Caki2 (cell line): ENCODE measurements at regions not wholly inside any gene's neighbourhood (a gene's known extent, or its start where the extent isn't known, plus 50 kb on each side); places are given as distances from the start of the nearest gene placed in this dataset.

ENCODE experiments used
- DNase-seq: peaks from one replicate; pipeline ENCODE4 v3.0.0-alpha.2; 2015; ENCODE audit warnings: low read depth
- in situ Hi-C: cut with HindIII; loops from 2 replicates; pipeline ENCODE4 v1.10.0; 2016; ENCODE audit warnings: low sequenced_read_pairs, low pct_unique_long_range_greater_than_20kb, mixed read lengths

- in situ Hi-C loops: no loop called here
- no peak for DNase-seq
Measured at GRCh38 chr6:156146891-156147290, 630.3 kb upstream of the ARID1B start.

- DNase-seq: no peak
- in situ Hi-C loops: no loop called here
Measured at GRCh38 chr6:156131221-156131903, 645.8 kb upstream of the ARID1B start.

DNA sequence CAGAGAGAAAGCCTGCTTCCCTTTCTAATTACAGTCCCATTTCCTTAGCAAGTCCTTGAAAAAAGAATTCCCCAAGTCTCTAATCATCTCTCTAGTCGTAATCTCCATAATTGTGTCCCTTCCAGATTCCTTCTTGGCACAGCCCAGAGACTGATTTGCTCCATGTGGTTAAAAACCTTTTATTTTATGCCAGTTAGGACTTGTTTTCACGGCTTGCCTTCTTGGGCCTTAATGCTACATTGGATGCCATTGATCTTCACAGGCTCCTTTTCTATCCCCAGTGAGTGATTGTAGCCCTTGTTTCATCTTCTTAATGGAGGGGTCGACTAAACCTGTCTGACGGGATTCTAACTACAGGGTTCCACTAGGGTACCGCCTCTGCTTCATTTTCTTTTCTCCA lies 650.6 kb upstream of the ARID1B start:
- no peak for DNase-seq
- in situ Hi-C loops: no loop called here

- in situ Hi-C loops: no loop called here
- DNase-seq: no peak
Measured at GRCh38 chr6:156125844-156126243, 651.3 kb upstream of the ARID1B start.

DNA sequence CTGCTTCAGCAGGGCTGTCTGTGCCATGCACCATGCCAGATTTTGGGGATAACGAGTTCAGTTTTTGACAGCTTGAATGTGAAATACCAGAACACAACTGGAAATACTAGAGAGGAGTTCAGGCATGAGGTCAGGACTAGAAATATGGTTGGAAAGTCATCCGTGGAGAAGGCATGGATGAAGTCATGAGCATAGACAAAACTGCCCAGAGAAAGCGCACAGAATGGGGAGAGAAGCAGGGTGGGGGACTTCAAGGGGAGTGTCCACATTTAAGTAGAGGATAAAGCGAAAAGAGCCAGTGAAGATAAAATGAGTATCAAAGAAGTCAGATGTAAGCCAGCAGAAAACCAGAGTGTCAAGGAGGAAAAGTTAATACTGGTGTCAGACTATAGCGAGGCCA lies 653.4 kb upstream of the ARID1B start:
- in situ Hi-C loops: no loop called here
- DNase-seq: no peak

DNA sequence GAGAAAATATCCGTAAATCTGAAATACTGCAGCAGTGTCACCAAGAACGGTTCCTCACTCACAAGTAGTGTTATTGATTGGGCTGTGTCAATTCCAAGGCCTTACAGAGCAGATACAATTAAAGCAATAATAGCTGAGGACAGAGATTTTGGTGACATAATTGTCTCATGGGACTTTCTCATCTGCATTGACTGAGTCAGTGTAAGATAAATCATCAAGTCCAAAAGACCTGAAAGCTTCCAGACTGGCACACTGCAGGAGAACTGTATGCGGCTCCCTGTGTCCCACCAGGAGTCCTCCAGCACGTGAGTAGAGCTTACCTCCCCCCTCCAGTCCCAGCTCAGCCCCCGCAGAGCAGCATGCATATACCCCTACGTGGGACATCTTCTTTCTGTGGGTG lies 655.2 kb upstream of the ARID1B start:
- no peak for DNase-seq
- in situ Hi-C loops: no loop called here

GRCh38 chr6:156114541-156114940 lies 658.9 kb upstream of the NOX3 start:
- DNase-seq: no peak
- in situ Hi-C loops: no loop called here

DNA sequence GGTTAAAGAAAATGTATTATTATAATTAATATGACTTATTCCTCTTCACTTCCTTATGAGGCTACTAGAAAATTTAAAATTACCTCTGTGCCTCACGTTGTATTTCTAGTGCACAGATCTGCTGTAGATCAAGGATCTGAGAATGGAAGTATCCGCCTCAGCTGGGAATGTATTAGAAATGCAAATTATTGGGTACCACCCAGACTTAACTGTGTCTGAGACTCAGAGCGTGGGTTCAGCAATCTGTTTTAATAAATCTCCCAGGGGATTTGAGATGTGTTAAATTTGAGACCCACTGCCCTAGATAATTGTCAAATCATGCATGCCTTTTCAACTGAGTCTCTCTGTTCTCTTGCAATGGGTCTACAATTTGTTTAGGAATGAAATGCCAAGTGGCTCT lies 658.0 kb upstream of the NOX3 start:
- in situ Hi-C loops: no loop called here
- no peak for DNase-seq

- DNase-seq: no peak
- in situ Hi-C loops: no loop called here
Measured at GRCh38 chr6:156111913-156112312, 656.3 kb upstream of the NOX3 start.

- DNase-seq: no peak
- in situ Hi-C loops: no loop called here
Measured at GRCh38 chr6:156110249-156110648, 654.6 kb upstream of the NOX3 start.

DNA sequence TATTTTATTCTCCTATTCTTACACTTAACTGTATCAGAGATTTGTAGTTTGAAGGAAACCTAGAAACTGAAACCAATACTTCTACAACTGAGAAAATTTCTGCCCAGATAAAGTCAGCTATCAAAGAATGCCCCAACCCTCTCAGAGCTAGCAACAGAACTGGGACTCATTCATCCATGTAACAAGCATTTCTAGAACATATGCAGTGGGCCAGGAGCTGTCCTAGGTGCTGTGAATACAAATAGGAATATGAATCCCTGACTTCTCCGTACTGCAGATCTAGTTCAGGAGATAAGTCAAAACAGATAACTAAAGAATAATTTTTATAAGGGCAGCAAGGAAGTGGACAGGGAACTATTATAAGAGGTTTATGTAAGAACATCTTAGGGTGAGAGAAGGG lies 654.1 kb upstream of the NOX3 start:
- DNase-seq: no peak

GRCh38 chr6:156107624-156108101 lies 652.0 kb upstream of the NOX3 start:
- DNase-seq: no peak
- in situ Hi-C loops: no loop called here

More for the DNA sequence above, 654.1 kb upstream of the NOX3 start:
- in situ Hi-C loops: no loop called here

DNA sequence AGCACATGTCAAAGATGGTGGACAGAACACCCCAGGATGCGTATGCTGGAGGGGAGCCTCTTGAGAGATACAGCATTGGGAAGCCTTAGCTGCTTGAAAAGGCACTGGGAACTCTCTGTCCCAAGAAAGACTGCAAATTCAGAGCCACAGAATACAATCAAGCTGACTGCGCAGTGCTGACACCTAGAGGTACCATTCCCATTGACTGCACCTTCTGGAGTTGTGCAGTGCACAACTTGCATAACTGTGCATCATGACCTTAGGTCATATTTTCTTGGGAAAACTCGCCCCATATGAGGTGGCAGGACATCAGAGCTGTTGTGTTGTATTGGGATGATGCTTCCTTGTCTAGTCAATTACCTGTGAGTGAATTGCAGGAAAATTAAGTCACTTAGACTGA lies 646.5 kb upstream of the NOX3 start:
- in situ Hi-C loops: no loop called here
- DNase-seq: peak; percentile 1

DNA sequence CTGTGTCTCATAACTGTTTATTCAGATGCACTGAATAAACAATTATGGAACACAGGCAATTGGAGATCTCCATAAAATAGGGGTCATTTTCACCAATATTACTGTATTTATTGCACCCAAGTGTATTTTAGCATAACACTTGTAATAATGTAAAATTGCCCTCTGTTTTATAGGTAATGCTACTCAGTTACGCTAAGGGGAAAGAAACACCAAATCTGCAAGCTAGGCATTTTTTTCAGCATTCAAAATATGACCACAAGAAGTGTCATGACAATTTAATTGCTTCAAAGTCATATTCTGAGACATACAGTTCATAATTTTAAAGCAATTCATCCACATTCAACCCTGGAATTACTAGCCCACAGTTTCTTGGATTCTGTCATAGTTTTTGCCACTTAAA lies 643.2 kb upstream of the NOX3 start:
- DNase-seq: no peak
- in situ Hi-C loops: no loop called here

DNA sequence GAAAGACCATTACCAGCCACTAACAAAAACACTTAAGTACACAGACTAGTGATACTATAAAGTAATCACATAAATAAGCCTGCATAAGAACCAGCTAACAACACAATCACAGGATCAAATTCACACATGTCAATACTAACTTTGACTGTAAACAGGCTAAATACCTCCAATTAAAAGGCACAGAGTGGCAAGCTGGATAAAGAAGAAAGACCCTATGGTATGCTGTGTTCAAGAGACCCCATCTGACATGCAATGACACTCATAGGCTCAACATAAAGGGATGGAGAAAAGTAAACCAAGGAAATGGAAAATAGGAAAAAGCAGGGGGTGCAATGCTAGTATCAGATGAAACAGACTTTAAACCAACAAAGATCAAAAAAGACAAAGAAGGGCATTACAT lies 631.8 kb upstream of the NOX3 start:
- no peak for DNase-seq
- in situ Hi-C loops: no loop called here

DNA sequence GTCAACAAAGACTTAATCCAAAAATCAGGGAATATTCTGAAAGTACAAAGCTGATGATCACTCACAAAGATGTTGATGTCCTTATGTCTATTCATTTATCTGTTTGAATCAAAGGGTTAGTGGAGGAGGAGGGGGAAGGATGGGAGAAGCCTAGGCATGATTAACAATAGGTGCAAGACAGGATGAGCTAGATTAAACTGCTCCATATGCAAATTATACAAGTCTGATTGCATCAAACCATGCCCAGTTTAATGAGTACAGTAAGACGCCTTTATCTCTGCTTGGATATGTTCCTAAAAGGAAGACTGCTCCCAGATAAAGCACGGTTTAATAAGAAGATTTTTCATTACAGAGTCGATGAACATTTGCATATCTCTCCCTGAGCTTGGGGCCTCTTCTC lies 626.4 kb upstream of the NOX3 start:
- in situ Hi-C loops: no loop called here
- DNase-seq: no peak

DNA sequence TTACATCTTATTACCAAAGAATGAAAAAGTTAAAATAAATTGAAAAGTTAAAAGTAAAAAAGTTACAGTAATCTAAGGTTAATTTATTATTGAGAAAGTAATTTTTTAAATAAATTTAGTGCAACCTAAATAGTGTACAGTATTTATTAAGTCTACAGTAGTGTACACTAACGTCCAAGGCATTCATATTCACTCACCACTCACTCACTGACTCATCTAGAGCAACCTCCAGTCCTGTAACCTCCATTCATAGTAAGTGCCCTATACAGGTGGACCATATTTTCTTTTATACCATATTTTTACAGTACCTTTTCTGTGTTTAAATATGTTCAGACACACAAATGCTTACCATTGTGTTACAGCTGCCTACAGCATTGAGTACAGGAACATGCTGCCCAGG lies 624.7 kb upstream of the NOX3 start:
- no peak for DNase-seq

DNA sequence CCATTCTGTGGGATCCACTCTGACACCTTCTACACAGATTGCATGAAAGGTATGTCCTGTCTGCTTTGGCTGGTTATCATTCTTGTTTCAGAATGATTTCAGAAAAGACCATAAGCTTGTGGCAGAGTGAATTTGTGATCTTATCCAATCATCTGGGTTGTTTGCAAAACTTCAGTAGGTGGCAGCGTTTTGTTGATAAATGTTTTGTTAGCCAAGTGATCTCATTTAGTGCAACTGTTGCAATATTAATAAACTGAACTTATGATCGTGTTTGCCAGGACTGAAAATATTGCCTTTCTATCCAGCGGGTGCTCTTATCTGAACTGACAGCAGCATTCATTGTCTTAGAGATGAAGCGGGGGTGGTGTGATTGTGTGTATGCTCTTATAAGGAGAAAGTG lies 613.2 kb upstream of the NOX3 start:
- in situ Hi-C loops: no loop called here
- no peak for DNase-seq

More for the DNA sequence above, 624.7 kb upstream of the NOX3 start:
- in situ Hi-C loops: no loop called here

GRCh38 chr6:156065849-156066248 lies 610.2 kb upstream of the NOX3 start:
- in situ Hi-C loops: no loop called here
- no peak for DNase-seq

DNA sequence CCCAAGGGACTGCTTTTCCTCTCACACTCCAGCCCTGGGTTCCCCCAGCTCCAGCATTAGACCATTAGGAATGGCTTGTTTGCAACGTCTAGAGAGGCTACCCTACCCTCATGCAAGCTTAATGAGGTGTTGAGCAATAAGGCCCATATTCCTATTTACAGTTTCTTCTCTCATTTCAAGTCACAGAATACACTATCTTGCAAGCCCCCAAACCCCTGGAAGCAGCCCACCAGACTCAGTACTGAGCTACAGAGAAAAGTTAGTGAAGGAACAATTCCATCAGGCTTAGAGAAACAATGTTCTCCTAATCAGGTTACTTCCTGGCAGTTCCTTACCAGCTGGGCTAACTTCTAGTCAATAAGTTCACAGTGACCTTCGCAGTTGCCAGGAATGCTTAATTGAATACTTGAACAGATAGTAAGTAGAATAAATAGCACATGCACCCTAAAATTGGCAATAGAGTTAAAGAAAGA lies 606.5 kb upstream of the NOX3 start:
- DNase-seq: no peak
- in situ Hi-C loops: no loop called here
